Hepatocyte (in vitro differentiated cells): ENCODE measurements at regions not wholly inside any gene's neighbourhood (a gene's known extent, or its start where the extent isn't known, plus 50 kb on each side); places are given as distances from the start of the nearest gene placed in this dataset.

Source experiments
- EZH2 ChIP-seq: fragments of 200-600 bp; sonication (generic); IDR thresholded peaks from 2 replicates; pipeline ENCODE4 v1.6.1; 2016; ENCODE audit warnings: antibody characterized with exemption, mild to moderate bottlenecking, borderline replicate concordance
- EZH2phosphoT487 ChIP-seq: fragments of 200-600 bp; sonication (generic); IDR thresholded peaks from one replicate; pipeline ENCODE4 v1.6.1; 2018; ENCODE audit warnings: antibody characterized with exemption, mild to moderate bottlenecking, low read depth, moderate library complexity; ENCODE audit not compliant: unreplicated experiment, severe bottlenecking
- TF ChIP-seq, protein P1 (sequence below): fragments of 200-600 bp; sonication (generic); IDR thresholded peaks from 2 replicates; pipeline ENCODE4 v1.5.1; 2016; ENCODE audit warnings: antibody characterized with exemption, mild to moderate bottlenecking; ENCODE audit not compliant: poor library complexity

GRCh38 chr9:102403514-102403913 is 591.6 kb upstream of the CYLC2 start:
- TF ChIP-seq, protein P1, sequence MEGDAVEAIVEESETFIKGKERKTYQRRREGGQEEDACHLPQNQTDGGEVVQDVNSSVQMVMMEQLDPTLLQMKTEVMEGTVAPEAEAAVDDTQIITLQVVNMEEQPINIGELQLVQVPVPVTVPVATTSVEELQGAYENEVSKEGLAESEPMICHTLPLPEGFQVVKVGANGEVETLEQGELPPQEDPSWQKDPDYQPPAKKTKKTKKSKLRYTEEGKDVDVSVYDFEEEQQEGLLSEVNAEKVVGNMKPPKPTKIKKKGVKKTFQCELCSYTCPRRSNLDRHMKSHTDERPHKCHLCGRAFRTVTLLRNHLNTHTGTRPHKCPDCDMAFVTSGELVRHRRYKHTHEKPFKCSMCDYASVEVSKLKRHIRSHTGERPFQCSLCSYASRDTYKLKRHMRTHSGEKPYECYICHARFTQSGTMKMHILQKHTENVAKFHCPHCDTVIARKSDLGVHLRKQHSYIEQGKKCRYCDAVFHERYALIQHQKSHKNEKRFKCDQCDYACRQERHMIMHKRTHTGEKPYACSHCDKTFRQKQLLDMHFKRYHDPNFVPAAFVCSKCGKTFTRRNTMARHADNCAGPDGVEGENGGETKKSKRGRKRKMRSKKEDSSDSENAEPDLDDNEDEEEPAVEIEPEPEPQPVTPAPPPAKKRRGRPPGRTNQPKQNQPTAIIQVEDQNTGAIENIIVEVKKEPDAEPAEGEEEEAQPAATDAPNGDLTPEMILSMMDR, result no peak
- TF ChIP-seq EZH2 (no peak), EZH2phosphoT487 (no peak)
